WTC11 (cell line): ENCODE measurements at regions not wholly inside any gene's neighbourhood (a gene's known extent, or its start where the extent isn't known, plus 50 kb on each side); places are given as distances from the start of the nearest gene placed in this dataset.
A peak's percentile ranks its signal among the peaks of the same experiment; 100 is the strongest.

Source experiments
- ATAC-seq: fragments of 200-7000 bp; cut with Tn5 transposase; 2 replicates; pipeline ENCODE4 v1.10.0; 2021; ENCODE audit warnings: mild to moderate bottlenecking, moderate library complexity
- CTCF ChIA-PET: fragments of 300-600 bp; sonication (Branson Sonifier 250); formaldehyde crosslinking; loops from one replicate; lab custom pipeline; 2021; ENCODE audit warnings: antibody characterized with exemption; lab: Charles Lee
- POLR2A ChIA-PET: fragments of 350-600 bp; sonication (Branson Sonifier 250); formaldehyde crosslinking; loops from one replicate; lab custom pipeline; 2021; ENCODE audit warnings: antibody characterized with exemption; lab: Charles Lee
- DNase-seq: peaks from one replicate; pipeline ENCODE4 v3.0.0; 2021; ENCODE audit warnings: low spot score
- H3K27ac Mint-ChIP-seq: 2 replicates; pipeline ENCODE4 v1.8.0; 2021; ENCODE audit warnings: mixed read lengths
- H3K27me3 Mint-ChIP-seq: 2 replicates; pipeline ENCODE4 v1.8.0; 2021; ENCODE audit warnings: low read depth, mild to moderate bottlenecking, moderate library complexity, mixed read lengths
- H3K36me3 Mint-ChIP-seq: 2 replicates; pipeline ENCODE4 v1.8.0; 2021; ENCODE audit warnings: mixed read lengths
- H3K4me1 Mint-ChIP-seq: 2 replicates; pipeline ENCODE4 v1.8.0; 2022; ENCODE audit warnings: mixed read lengths
- H3K4me3 Mint-ChIP-seq: 2 replicates; pipeline ENCODE4 v1.8.0; 2021; ENCODE audit warnings: mild to moderate bottlenecking, moderate library complexity, mixed read lengths
- H3K9me3 Mint-ChIP-seq: 2 replicates; pipeline ENCODE4 v1.8.0; 2021; ENCODE audit warnings: mixed read lengths
- CREM ChIP-seq: sonication (generic); formaldehyde crosslinking; IDR thresholded peaks from 2 replicates; pipeline ENCODE4 v1.8.1; 2022; ENCODE audit warnings: mild to moderate bottlenecking, missing genetic modification reagents, moderate library complexity
- ESRRA ChIP-seq: sonication (generic); formaldehyde crosslinking; IDR thresholded peaks from 2 replicates; pipeline ENCODE4 v1.8.1; 2022; ENCODE audit warnings: mild to moderate bottlenecking, missing genetic modification reagents, borderline replicate concordance
- GABPB1 ChIP-seq: sonication (generic); formaldehyde crosslinking; IDR thresholded peaks from 2 replicates; pipeline ENCODE4 v1.8.1; 2023; ENCODE audit warnings: mild to moderate bottlenecking, missing genetic modification reagents
- KAT7 ChIP-seq: sonication (generic); formaldehyde crosslinking; IDR thresholded peaks from 2 replicates; pipeline ENCODE4 v1.8.1; 2023; ENCODE audit warnings: missing genetic modification reagents, mild to moderate bottlenecking, borderline replicate concordance
- MYBL2 ChIP-seq: sonication (generic); formaldehyde crosslinking; IDR thresholded peaks from 2 replicates; pipeline ENCODE4 v1.8.1; 2023; ENCODE audit warnings: mild to moderate bottlenecking, moderate library complexity, missing genetic modification reagents
- NR2C2 ChIP-seq: sonication (generic); formaldehyde crosslinking; IDR thresholded peaks from 2 replicates; pipeline ENCODE4 v1.8.0; 2022; ENCODE audit warnings: mild to moderate bottlenecking, missing genetic modification reagents
- OVOL2 ChIP-seq: fragments of 250-450 bp; sonication (Bioruptor Pico); IDR thresholded peaks from 2 replicates; pipeline ENCODE4 v1.9.0; 2021; ENCODE audit warnings: mild to moderate bottlenecking, borderline replicate concordance
- PRRX2 ChIP-seq: fragments of 250-450 bp; sonication (Bioruptor Pico); IDR thresholded peaks from 2 replicates; pipeline ENCODE4 v1.8.0; 2021; ENCODE audit warnings: mild to moderate bottlenecking
- SMAD3 ChIP-seq: sonication (generic); formaldehyde crosslinking; IDR thresholded peaks from 2 replicates; pipeline ENCODE4 v1.8.0; 2022; ENCODE audit warnings: missing genetic modification reagents, mild to moderate bottlenecking, borderline replicate concordance
- SMAD4 ChIP-seq: sonication (generic); formaldehyde crosslinking; IDR thresholded peaks from 2 replicates; pipeline ENCODE4 v1.8.0; 2022; ENCODE audit warnings: mild to moderate bottlenecking, missing genetic modification reagents
- TCF7 ChIP-seq: sonication (generic); formaldehyde crosslinking; IDR thresholded peaks from 2 replicates; pipeline ENCODE4 v1.8.0; 2022; ENCODE audit warnings: mild to moderate bottlenecking, low read depth, missing genetic modification reagents, moderate library complexity
- ZNF138 ChIP-seq: sonication (generic); formaldehyde crosslinking; conservative IDR thresholded peaks from 2 replicates; pipeline ENCODE4 v1.8.1; 2022; ENCODE audit warnings: mild to moderate bottlenecking, moderate library complexity, missing genetic modification reagents
- ZNF232 ChIP-seq: sonication (generic); formaldehyde crosslinking; IDR thresholded peaks from 2 replicates; pipeline ENCODE4 v1.8.0; 2022; ENCODE audit warnings: mild to moderate bottlenecking, missing genetic modification reagents
- ZNF423 ChIP-seq: fragments of 250-450 bp; sonication (Bioruptor Pico); IDR thresholded peaks from 2 replicates; pipeline ENCODE4 v2.1.2; 2022; ENCODE audit warnings: mild to moderate bottlenecking, moderate library complexity
- TF ChIP-seq, protein P1 (sequence below): fragments of 200-600 bp; IDR thresholded peaks from 2 replicates; pipeline ENCODE4 v1.8.0; 2022; ENCODE audit warnings: antibody characterized with exemption
- TF ChIP-seq, protein P2 (sequence below): sonication (generic); formaldehyde crosslinking; IDR thresholded peaks from 2 replicates; pipeline ENCODE4 v1.8.1; 2023; ENCODE audit warnings: mild to moderate bottlenecking, missing genetic modification reagents
- TF ChIP-seq, protein P3 (sequence below): sonication (generic); formaldehyde crosslinking; IDR thresholded peaks from 2 replicates; pipeline ENCODE4 v1.8.0; 2022; ENCODE audit warnings: mild to moderate bottlenecking, missing genetic modification reagents
- TF ChIP-seq, protein P4 (sequence below): sonication (generic); formaldehyde crosslinking; IDR thresholded peaks from 2 replicates; pipeline ENCODE4 v1.8.1; 2022; ENCODE audit warnings: mild to moderate bottlenecking, moderate library complexity, missing genetic modification reagents
- TF ChIP-seq, protein P5 (sequence below): fragments of 250-450 bp; sonication (Bioruptor Pico); IDR thresholded peaks from 2 replicates; pipeline ENCODE4 v1.8.0; 2021; ENCODE audit warnings: mild to moderate bottlenecking
- TF ChIP-seq, protein P6 (sequence below): fragments of 250-450 bp; sonication (Bioruptor Pico); IDR thresholded peaks from 2 replicates; pipeline ENCODE4 v1.9.0; 2021; ENCODE audit warnings: moderate library complexity, mild to moderate bottlenecking, inconsistent platforms, borderline replicate concordance

GRCh38 chr16:85514598-85515318 is 98.4 kb upstream of the GSE1 start:
- ATAC-seq (no peak), DNase-seq (no peak)
- peaks cover 22% of the 10 kb centered on the region for H3K4me1 Mint-ChIP-seq
- no peak overlapping the region for H3K4me3 Mint-ChIP-seq
- H3K27ac Mint-ChIP-seq = peak overlapping the region; percentile 72; the same call in 1 of the 2 replicates
- no peaks in the 10 kb centered on the region for H3K27me3 Mint-ChIP-seq
- TF ChIP-seq GABPB1 (CRISPR knock-in tag) (peak; percentile 94), ZNF423 (0 out of 2 replicates have a peak, but pooled peaks have one; percentile 12), SMAD4 (CRISPR knock-in tag) (no peak), ZNF232 (no peak)
- TF ChIP-seq, protein P1, sequence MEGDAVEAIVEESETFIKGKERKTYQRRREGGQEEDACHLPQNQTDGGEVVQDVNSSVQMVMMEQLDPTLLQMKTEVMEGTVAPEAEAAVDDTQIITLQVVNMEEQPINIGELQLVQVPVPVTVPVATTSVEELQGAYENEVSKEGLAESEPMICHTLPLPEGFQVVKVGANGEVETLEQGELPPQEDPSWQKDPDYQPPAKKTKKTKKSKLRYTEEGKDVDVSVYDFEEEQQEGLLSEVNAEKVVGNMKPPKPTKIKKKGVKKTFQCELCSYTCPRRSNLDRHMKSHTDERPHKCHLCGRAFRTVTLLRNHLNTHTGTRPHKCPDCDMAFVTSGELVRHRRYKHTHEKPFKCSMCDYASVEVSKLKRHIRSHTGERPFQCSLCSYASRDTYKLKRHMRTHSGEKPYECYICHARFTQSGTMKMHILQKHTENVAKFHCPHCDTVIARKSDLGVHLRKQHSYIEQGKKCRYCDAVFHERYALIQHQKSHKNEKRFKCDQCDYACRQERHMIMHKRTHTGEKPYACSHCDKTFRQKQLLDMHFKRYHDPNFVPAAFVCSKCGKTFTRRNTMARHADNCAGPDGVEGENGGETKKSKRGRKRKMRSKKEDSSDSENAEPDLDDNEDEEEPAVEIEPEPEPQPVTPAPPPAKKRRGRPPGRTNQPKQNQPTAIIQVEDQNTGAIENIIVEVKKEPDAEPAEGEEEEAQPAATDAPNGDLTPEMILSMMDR = no peak
- TF ChIP-seq, protein P2, sequence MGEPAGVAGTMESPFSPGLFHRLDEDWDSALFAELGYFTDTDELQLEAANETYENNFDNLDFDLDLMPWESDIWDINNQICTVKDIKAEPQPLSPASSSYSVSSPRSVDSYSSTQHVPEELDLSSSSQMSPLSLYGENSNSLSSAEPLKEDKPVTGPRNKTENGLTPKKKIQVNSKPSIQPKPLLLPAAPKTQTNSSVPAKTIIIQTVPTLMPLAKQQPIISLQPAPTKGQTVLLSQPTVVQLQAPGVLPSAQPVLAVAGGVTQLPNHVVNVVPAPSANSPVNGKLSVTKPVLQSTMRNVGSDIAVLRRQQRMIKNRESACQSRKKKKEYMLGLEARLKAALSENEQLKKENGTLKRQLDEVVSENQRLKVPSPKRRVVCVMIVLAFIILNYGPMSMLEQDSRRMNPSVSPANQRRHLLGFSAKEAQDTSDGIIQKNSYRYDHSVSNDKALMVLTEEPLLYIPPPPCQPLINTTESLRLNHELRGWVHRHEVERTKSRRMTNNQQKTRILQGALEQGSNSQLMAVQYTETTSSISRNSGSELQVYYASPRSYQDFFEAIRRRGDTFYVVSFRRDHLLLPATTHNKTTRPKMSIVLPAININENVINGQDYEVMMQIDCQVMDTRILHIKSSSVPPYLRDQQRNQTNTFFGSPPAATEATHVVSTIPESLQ (CRISPR knock-in tag) = no peak
- TF ChIP-seq, all 79 proteins: peak for 2
- peaks cover 9% of the 10 kb centered on the region for H3K9me3 Mint-ChIP-seq
- ChIA-PET POLR2A (interaction anchor here (0.6 kb wide), 2 partner anchors 49 to 71 kb away, joined by 3 to 7 read pairs; no protein-coding TSS in a partner anchor), CTCF (interaction anchor here (0.6 to 5.9 kb wide), 19 partner anchors 9 to 145 kb away, joined by 3 to 31 read pairs (median 4); no protein-coding TSS in a partner anchor)
- 0 out of 2 replicates have a peak, but pooled peaks cover 3% of the 10 kb centered on the region for H3K36me3 Mint-ChIP-seq

DNA sequence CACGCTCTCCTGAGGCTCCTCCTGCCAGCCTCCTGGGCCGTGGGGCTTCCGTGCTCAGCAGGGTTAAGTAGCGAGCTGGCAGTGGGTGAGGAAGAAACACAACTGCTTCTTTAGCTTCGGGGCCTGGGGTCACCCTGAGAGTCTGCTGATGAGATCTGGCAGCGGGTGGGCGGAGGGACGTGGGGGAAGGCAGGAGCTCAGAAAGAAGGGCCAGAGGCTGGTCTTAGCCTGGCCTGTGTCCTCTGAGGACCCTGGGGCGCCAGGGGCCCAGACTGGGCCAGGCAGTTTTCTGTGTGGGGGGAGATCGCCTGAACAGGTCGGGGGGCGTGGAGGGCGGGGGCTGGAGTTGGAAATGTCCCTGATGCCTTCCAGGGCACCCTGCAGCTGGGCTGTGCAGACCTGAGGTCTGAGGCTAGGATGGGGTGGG is 97.8 kb upstream of the GSE1 start:
- Mint-ChIP-seq H3K4me1 (peaks cover 22% of the 10 kb centered on the region), H3K4me3 (no peak overlapping the region), H3K27me3 (no peaks in the 10 kb centered on the region), H3K36me3 (0 out of 2 replicates have a peak, but pooled peaks cover 3% of the 10 kb centered on the region), H3K9me3 (peaks cover 9% of the 10 kb centered on the region), H3K27ac (no peak overlapping the region)
- ChIA-PET POLR2A (interaction anchor here (0.6 kb wide), 1 partner anchor 48 kb away, joined by 3 read pairs; no protein-coding TSS in a partner anchor), CTCF (interaction anchor here (0.9 to 5.9 kb wide), 12 partner anchors 8 to 400 kb away, joined by 3 to 31 read pairs (median 4); no protein-coding TSS in a partner anchor)
- TF ChIP-seq MYBL2 (CRISPR knock-in tag) = no peak
- TF ChIP-seq KAT7 (CRISPR knock-in tag) = no peak
- no peak for TF ChIP-seq SMAD3
- ATAC-seq (no peak), DNase-seq (no peak)

DNA sequence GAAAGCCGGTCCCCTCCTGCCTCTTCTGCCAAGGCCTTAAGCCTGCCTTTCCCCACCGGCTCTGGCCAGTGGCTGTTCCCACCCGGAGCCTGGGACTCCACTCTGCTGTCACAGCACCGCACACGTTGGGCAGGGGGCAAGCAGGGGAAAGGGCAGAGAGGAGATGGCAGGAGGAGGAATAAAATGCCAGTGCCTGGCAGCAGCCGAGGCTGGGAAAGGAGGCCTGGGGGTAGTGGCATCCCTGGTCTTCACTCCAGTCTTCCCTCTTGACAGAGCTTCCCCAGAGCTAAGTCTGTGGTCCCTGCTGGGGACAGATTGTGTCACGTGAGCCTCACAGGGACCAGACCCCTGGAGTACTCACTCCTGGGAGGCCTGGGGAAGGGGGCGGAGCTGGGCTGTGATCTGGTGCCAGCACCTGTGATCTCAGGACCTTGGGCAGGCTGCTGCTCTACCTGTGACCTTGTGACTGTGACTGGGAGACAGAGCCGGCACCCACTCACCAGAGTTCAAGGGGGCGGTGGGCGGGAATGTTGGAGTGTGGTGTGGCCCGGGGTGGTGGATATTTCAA is 97.2 kb upstream of the GSE1 start:
- DNase-seq = no peak
- Mint-ChIP-seq H3K9me3 (peaks cover 9% of the 10 kb centered on the region), H3K27me3 (no peaks in the 10 kb centered on the region)
- TF ChIP-seq NR2C2 (CRISPR knock-in tag) = no peak
- TF ChIP-seq GABPB1 (CRISPR knock-in tag) = peak; percentile 62; the same call in 1 of the 2 replicates
- TF ChIP-seq, all 79 proteins: peak for 1
- Mint-ChIP-seq H3K36me3 (0 out of 2 replicates have a peak, but pooled peaks cover 3% of the 10 kb centered on the region), H3K27ac (no peak overlapping the region), H3K4me3 (no peak overlapping the region), H3K4me1 (peaks cover 26% of the 10 kb centered on the region)
- ChIA-PET POLR2A (no interaction called here), CTCF (interaction anchor here (0.9 to 5.9 kb wide), 9 partner anchors 8 to 401 kb away, joined by 3 to 31 read pairs (median 4); no protein-coding TSS in a partner anchor)
- ATAC-seq = no peak

DNA sequence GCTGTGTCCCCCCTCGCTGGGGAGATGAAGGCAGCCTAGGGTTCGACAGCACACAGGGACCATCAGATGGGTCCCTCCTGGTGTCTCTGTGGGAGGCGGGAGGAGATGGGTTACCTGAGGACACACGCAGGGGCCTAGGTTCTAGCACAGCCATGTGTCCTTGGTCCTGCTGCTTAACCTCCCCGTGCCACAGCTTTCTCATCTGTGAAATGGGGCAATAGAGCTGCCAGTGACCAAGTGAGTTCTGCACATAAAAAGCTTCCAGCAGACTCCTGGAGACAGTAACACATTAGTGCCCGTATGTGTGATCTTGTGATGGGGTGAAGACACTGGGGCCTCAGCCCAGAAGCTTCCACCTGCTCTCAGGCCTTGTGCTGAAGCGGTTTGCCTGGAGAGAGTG is 96.0 kb upstream of the GSE1 start:
- DNase-seq (no peak), ATAC-seq (no peak)
- POLR2A ChIA-PET = no interaction called here
- CTCF ChIA-PET = interaction anchor here (0.9 to 5.9 kb wide), 6 partner anchors 13 to 220 kb away, joined by 3 to 31 read pairs (median 6); no protein-coding TSS in a partner anchor
- H3K27me3 Mint-ChIP-seq = no peaks in the 10 kb centered on the region
- H3K27ac Mint-ChIP-seq = no peak overlapping the region
- H3K9me3 Mint-ChIP-seq = peaks cover 9% of the 10 kb centered on the region
- no peak overlapping the region for H3K4me3 Mint-ChIP-seq
- H3K4me1 Mint-ChIP-seq = peaks cover 33% of the 10 kb centered on the region
- 0 out of 2 replicates have a peak, but pooled peaks cover 3% of the 10 kb centered on the region for H3K36me3 Mint-ChIP-seq
- TF ChIP-seq ESRRA (CRISPR knock-in tag) (no peak), MYBL2 (CRISPR knock-in tag) (no peak), ZNF138 (CRISPR knock-in tag) (no peak), CREM (CRISPR knock-in tag) (no peak), PRRX2 (CRISPR knock-in tag) (no peak), KAT7 (CRISPR knock-in tag) (no peak), OVOL2 (CRISPR knock-in tag) (no peak), TCF7 (no peak)
- TF ChIP-seq, protein P3, sequence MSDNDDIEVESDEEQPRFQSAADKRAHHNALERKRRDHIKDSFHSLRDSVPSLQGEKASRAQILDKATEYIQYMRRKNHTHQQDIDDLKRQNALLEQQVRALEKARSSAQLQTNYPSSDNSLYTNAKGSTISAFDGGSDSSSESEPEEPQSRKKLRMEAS (CRISPR knock-in tag) = no peak
- TF ChIP-seq, protein P4, sequence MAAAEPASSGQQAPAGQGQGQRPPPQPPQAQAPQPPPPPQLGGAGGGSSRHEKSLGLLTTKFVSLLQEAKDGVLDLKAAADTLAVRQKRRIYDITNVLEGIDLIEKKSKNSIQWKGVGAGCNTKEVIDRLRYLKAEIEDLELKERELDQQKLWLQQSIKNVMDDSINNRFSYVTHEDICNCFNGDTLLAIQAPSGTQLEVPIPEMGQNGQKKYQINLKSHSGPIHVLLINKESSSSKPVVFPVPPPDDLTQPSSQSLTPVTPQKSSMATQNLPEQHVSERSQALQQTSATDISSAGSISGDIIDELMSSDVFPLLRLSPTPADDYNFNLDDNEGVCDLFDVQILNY (CRISPR knock-in tag) = no peak
- TF ChIP-seq, protein P5, sequence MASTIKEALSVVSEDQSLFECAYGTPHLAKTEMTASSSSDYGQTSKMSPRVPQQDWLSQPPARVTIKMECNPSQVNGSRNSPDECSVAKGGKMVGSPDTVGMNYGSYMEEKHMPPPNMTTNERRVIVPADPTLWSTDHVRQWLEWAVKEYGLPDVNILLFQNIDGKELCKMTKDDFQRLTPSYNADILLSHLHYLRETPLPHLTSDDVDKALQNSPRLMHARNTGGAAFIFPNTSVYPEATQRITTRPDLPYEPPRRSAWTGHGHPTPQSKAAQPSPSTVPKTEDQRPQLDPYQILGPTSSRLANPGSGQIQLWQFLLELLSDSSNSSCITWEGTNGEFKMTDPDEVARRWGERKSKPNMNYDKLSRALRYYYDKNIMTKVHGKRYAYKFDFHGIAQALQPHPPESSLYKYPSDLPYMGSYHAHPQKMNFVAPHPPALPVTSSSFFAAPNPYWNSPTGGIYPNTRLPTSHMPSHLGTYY (CRISPR knock-in tag) = no peak
- TF ChIP-seq, protein P6, sequence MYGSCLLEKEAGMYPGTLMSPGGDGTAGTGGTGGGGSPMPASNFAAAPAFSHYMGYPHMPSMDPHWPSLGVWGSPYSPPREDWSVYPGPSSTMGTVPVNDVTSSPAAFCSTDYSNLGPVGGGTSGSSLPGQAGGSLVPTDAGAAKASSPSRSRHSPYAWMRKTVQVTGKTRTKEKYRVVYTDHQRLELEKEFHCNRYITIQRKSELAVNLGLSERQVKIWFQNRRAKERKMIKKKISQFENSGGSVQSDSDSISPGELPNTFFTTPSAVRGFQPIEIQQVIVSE (CRISPR knock-in tag) = no peak
